Stimulated activated naive B cell treated with anti-CD40 and anti-IgM and Interleukin-4, amounts not matched to agents 10 μg/mL and 1 μg/mL and 100 μg/mL, for 72 hours (primary cell): ENCODE measurements at regions not wholly inside any gene's neighbourhood (a gene's known extent, or its start where the extent isn't known, plus 50 kb on each side); places are given as distances from the start of the nearest gene placed in this dataset.
A peak's percentile ranks its signal among the peaks of the same experiment; 100 is the strongest.

Experiments
- ATAC-seq, 2 donors: fragments of 150-1000 bp; cut with Tn5 transposase; replicated peaks; 2 replicates each; pipeline ENCODE4 v1.10.0; 2021; ENCODE audit warnings: moderate library complexity in 1 of 2
- DNase-seq: peaks from one replicate; pipeline ENCODE4 v3.0.0; 2021
- H3K27ac Mint-ChIP-seq: one replicate; pipeline ENCODE4 v1.8.0; 2022; ENCODE audit warnings: mild to moderate bottlenecking, mixed read lengths
- H3K27me3 Mint-ChIP-seq, 2 donors: one replicate each; pipeline ENCODE4 v1.8.0; 2022; ENCODE audit warnings: mixed read lengths in 2 of 2
- H3K36me3 Mint-ChIP-seq, 2 donors: one replicate each; pipeline ENCODE4 v1.8.0; 2022; ENCODE audit warnings: mixed read lengths in 2 of 2, mild to moderate bottlenecking in 1 of 2
- H3K4me1 Mint-ChIP-seq, 2 donors: one replicate each; pipeline ENCODE4 v1.8.0; 2022; ENCODE audit warnings: mixed read lengths in 2 of 2, mild to moderate bottlenecking in 1 of 2
- H3K4me3 Mint-ChIP-seq, 2 donors: one replicate each; pipeline ENCODE4 v1.8.0; 2022; ENCODE audit warnings: mild to moderate bottlenecking in 2 of 2, mixed read lengths in 2 of 2, moderate library complexity in 1 of 2
- H3K9me3 Mint-ChIP-seq, 2 donors: one replicate each; pipeline ENCODE4 v1.8.0; 2022; ENCODE audit warnings: mixed read lengths in 2 of 2, mild to moderate bottlenecking in 1 of 2

- Mint-ChIP-seq H3K27me3 (no peaks in the 10 kb centered on the region), H3K27ac (no peak overlapping the region), H3K9me3 (no peaks in the 10 kb centered on the region), H3K36me3 (no peaks in the 10 kb centered on the region), H3K4me3 (no peak overlapping the region), H3K4me1 (no peaks in the 10 kb centered on the region)
- DNase-seq (no peak), ATAC-seq (no peak)
These were observed 291.7 kb downstream of the TMEM167A start for GRCh38 chr5:82785456-82785855.

GRCh38 chr5:82784521-82784920 is 292.7 kb downstream of the TMEM167A start:
- Mint-ChIP-seq H3K4me1 (no peaks in the 10 kb centered on the region), H3K27ac (no peak overlapping the region), H3K27me3 (no peaks in the 10 kb centered on the region), H3K4me3 (no peak overlapping the region), H3K36me3 (no peaks in the 10 kb centered on the region), H3K9me3 (no peaks in the 10 kb centered on the region)
- ATAC-seq: no peak
- DNase-seq: no peak

- Mint-ChIP-seq H3K4me3 (no peak overlapping the region), H3K27me3 (peaks cover 0 to 6% of the 10 kb centered on the region in 2 donors), H3K36me3 (no peaks in the 10 kb centered on the region), H3K27ac (no peak overlapping the region), H3K4me1 (peaks cover 1 to 5% of the 10 kb centered on the region in 2 donors), H3K9me3 (no peaks in the 10 kb centered on the region)
- DNase-seq (no peak), ATAC-seq (no peak)
These were observed 300.1 kb downstream of the TMEM167A start for GRCh38 chr5:82777106-82777505.

GRCh38 chr5:82772281-82772680 is 304.9 kb downstream of the TMEM167A start:
- no peaks in the 10 kb centered on the region for H3K36me3 Mint-ChIP-seq
- H3K27ac Mint-ChIP-seq: no peak overlapping the region
- peaks cover 0 to 6% of the 10 kb centered on the region in 2 donors for H3K27me3 Mint-ChIP-seq
- peaks cover 1 to 5% of the 10 kb centered on the region in 2 donors for H3K4me1 Mint-ChIP-seq
- no peak overlapping the region for H3K4me3 Mint-ChIP-seq
- no peak for DNase-seq
- ATAC-seq: no peak
- peaks cover 0 to 8% of the 10 kb centered on the region in 2 donors for H3K9me3 Mint-ChIP-seq

- Mint-ChIP-seq H3K27me3 (no peaks in the 10 kb centered on the region), H3K36me3 (no peaks in the 10 kb centered on the region), H3K4me3 (no peak overlapping the region), H3K27ac (no peak overlapping the region), H3K4me1 (no peaks in the 10 kb centered on the region), H3K9me3 (peaks cover 0 to 8% of the 10 kb centered on the region in 2 donors)
- DNase-seq: no peak
- no peak for ATAC-seq
These were observed 311.0 kb downstream of the TMEM167A start for GRCh38 chr5:82766206-82766605.

GRCh38 chr5:82765765-82766164 is 311.4 kb downstream of the TMEM167A start:
- no peak for DNase-seq
- H3K27ac Mint-ChIP-seq: no peak overlapping the region
- H3K36me3 Mint-ChIP-seq: no peaks in the 10 kb centered on the region
- H3K4me3 Mint-ChIP-seq: no peak overlapping the region
- no peaks in the 10 kb centered on the region for H3K27me3 Mint-ChIP-seq
- no peak for ATAC-seq
- H3K9me3 Mint-ChIP-seq: peaks cover 0 to 7% of the 10 kb centered on the region in 2 donors
- H3K4me1 Mint-ChIP-seq: no peaks in the 10 kb centered on the region

- H3K27me3 Mint-ChIP-seq: no peaks in the 10 kb centered on the region
- H3K36me3 Mint-ChIP-seq: no peaks in the 10 kb centered on the region
- no peaks in the 10 kb centered on the region for H3K4me1 Mint-ChIP-seq
- H3K4me3 Mint-ChIP-seq: no peak overlapping the region
- peaks cover 3 to 5% of the 10 kb centered on the region in 2 donors for H3K9me3 Mint-ChIP-seq
- H3K27ac Mint-ChIP-seq: no peak overlapping the region
- ATAC-seq: no peak
- no peak for DNase-seq
These were observed 316.3 kb downstream of the TMEM167A start for GRCh38 chr5:82760856-82761255.

GRCh38 chr5:82758881-82759280 is 318.3 kb downstream of the TMEM167A start:
- DNase-seq: no peak
- H3K27me3 Mint-ChIP-seq: no peaks in the 10 kb centered on the region
- H3K9me3 Mint-ChIP-seq: peaks cover 3 to 5% of the 10 kb centered on the region in 2 donors
- H3K27ac Mint-ChIP-seq: no peak overlapping the region
- H3K4me1 Mint-ChIP-seq: peaks cover 0 to 6% of the 10 kb centered on the region in 2 donors
- H3K4me3 Mint-ChIP-seq: no peak overlapping the region
- no peaks in the 10 kb centered on the region for H3K36me3 Mint-ChIP-seq
- ATAC-seq: no peak

GRCh38 chr5:82754759-82755158 is 322.4 kb downstream of the TMEM167A start:
- ATAC-seq: peak; percentile 78
- Mint-ChIP-seq H3K4me3 (no peak overlapping the region), H3K27me3 (no peaks in the 10 kb centered on the region), H3K9me3 (peaks cover 1 to 3% of the 10 kb centered on the region in 2 donors), H3K36me3 (no peaks in the 10 kb centered on the region), H3K27ac (no peak overlapping the region), H3K4me1 (peaks cover 2 to 10% of the 10 kb centered on the region in 2 donors)
- no peak for DNase-seq

GRCh38 chr5:82754036-82754746 is 323.0 kb downstream of the TMEM167A start:
- Mint-ChIP-seq H3K4me1 (peaks cover 5 to 16% of the 10 kb centered on the region in 2 donors), H3K27me3 (no peaks in the 10 kb centered on the region), H3K36me3 (no peaks in the 10 kb centered on the region), H3K4me3 (no peak overlapping the region), H3K27ac (no peak overlapping the region), H3K9me3 (peaks cover 1 to 3% of the 10 kb centered on the region in 2 donors)
- no peak for ATAC-seq
- no peak for DNase-seq

GRCh38 chr5:82753374-82753773 is 323.8 kb downstream of the TMEM167A start:
- Mint-ChIP-seq H3K4me1 (peaks cover 10 to 24% of the 10 kb centered on the region in 2 donors), H3K4me3 (no peak overlapping the region), H3K27ac (no peak overlapping the region), H3K36me3 (no peaks in the 10 kb centered on the region), H3K9me3 (peaks cover 1 to 3% of the 10 kb centered on the region in 2 donors), H3K27me3 (peaks cover 2 to 3% of the 10 kb centered on the region in 2 donors)
- DNase-seq (no peak), ATAC-seq (no peak)

GRCh38 chr5:82749461-82749820 is 327.8 kb downstream of the TMEM167A start:
- peaks cover 0 to 3% of the 10 kb centered on the region in 2 donors for H3K9me3 Mint-ChIP-seq
- no peaks in the 10 kb centered on the region for H3K36me3 Mint-ChIP-seq

GRCh38 chr5:82748688-82749460 is 328.3 kb downstream of the TMEM167A start:
- H3K4me1 Mint-ChIP-seq: peaks cover 12 to 21% of the 10 kb centered on the region in 2 donors
- ATAC-seq (peak in 1 of 2 donors; percentile 30), DNase-seq (no peak)
- peaks cover 0 to 3% of the 10 kb centered on the region in 2 donors for H3K9me3 Mint-ChIP-seq
- no peak overlapping the region for H3K27ac Mint-ChIP-seq
- peak overlapping the region in 1 of 2 donors; percentile 35 for H3K4me3 Mint-ChIP-seq
- no peaks in the 10 kb centered on the region for H3K36me3 Mint-ChIP-seq
- H3K27me3 Mint-ChIP-seq: peaks cover 4% of the 10 kb centered on the region in 2 donors

More at GRCh38 chr5:82749461-82749820, 327.8 kb downstream of the TMEM167A start:
- DNase-seq: no peak
- H3K4me3 Mint-ChIP-seq: peak overlapping the region in 1 of 2 donors; percentile 35
- ATAC-seq: peak; percentile 77 to 82
- H3K27me3 Mint-ChIP-seq: peaks cover 4% of the 10 kb centered on the region in 2 donors
- no peak overlapping the region for H3K27ac Mint-ChIP-seq
- peaks cover 12 to 21% of the 10 kb centered on the region in 2 donors for H3K4me1 Mint-ChIP-seq

GRCh38 chr5:82747986-82748385 is 329.2 kb downstream of the TMEM167A start:
- no peak for ATAC-seq
- Mint-ChIP-seq H3K27me3 (peaks cover 4% of the 10 kb centered on the region in 2 donors), H3K9me3 (peaks cover 0 to 3% of the 10 kb centered on the region in 2 donors), H3K4me1 (peaks cover 12 to 21% of the 10 kb centered on the region in 2 donors), H3K4me3 (no peak overlapping the region), H3K27ac (no peak overlapping the region), H3K36me3 (no peaks in the 10 kb centered on the region)
- no peak for DNase-seq

- peaks cover 11 to 19% of the 10 kb centered on the region in 2 donors for H3K4me1 Mint-ChIP-seq
- H3K4me3 Mint-ChIP-seq: no peak overlapping the region
- peaks cover 4% of the 10 kb centered on the region in 2 donors for H3K27me3 Mint-ChIP-seq
- ATAC-seq: no peak
- DNase-seq: no peak
- no peaks in the 10 kb centered on the region for H3K36me3 Mint-ChIP-seq
- no peak overlapping the region for H3K27ac Mint-ChIP-seq
- no peaks in the 10 kb centered on the region for H3K9me3 Mint-ChIP-seq
These were observed 332.2 kb downstream of the TMEM167A start for GRCh38 chr5:82745016-82745415.
